ENCODE measurements at regions not wholly inside any gene's neighbourhood (a gene's known extent, or its start where the extent isn't known, plus 50 kb on each side); places are given as distances from the start of the nearest gene placed in this dataset.

GRCh38 chr20:11210611-11211010 lies 536.8 kb upstream of the JAG1 start:
- no peak for DNase-seq (ENCODE audit: low spot score)

GRCh38 chr20:11212272-11212671 lies 538.5 kb upstream of the JAG1 start:
- DNase-seq (ENCODE audit: low spot score) = no peak

- DNase-seq (ENCODE audit: low spot score) = no peak
These were observed 539.1 kb upstream of the JAG1 start for GRCh38 chr20:11212902-11213301.

- no peak for DNase-seq (ENCODE audit: low spot score)
These were observed 540.5 kb upstream of the JAG1 start for GRCh38 chr20:11214256-11214840.

- no peak for DNase-seq (ENCODE audit: low spot score)
These were observed 542.9 kb upstream of the JAG1 start for GRCh38 chr20:11216451-11217314.

GRCh38 chr20:11217326-11218172 lies 543.8 kb upstream of the JAG1 start:
- DNase-seq (ENCODE audit: low spot score) = no peak

GRCh38 chr20:11218173-11218680 lies 544.4 kb upstream of the JAG1 start:
- DNase-seq (ENCODE audit: low spot score) = no peak

- DNase-seq (ENCODE audit: low spot score) = no peak
These were observed 545.4 kb upstream of the JAG1 start for GRCh38 chr20:11219192-11219591.

- DNase-seq (ENCODE audit: low spot score) = no peak
These were observed 547.2 kb upstream of the JAG1 start for GRCh38 chr20:11221046-11221445.

GRCh38 chr20:11222243-11222642 lies 548.4 kb upstream of the JAG1 start:
- DNase-seq (ENCODE audit: low spot score) = no peak

- no peak for DNase-seq (ENCODE audit: low spot score)
These were observed 553.8 kb upstream of the JAG1 start for GRCh38 chr20:11227602-11228001.

- DNase-seq (ENCODE audit: low spot score) = no peak
These were observed 556.0 kb upstream of the JAG1 start for GRCh38 chr20:11229772-11230171.

GRCh38 chr20:11230999-11231398 lies 557.2 kb upstream of the JAG1 start:
- DNase-seq (ENCODE audit: low spot score) = no peak

- DNase-seq (ENCODE audit: low spot score) = no peak
These were observed 558.2 kb upstream of the JAG1 start for GRCh38 chr20:11231742-11232648.

- no peak for DNase-seq (ENCODE audit: low spot score)
These were observed 559.1 kb upstream of the JAG1 start for GRCh38 chr20:11232896-11233295.

GRCh38 chr20:11234181-11234580 lies 560.4 kb upstream of the JAG1 start:
- no peak for DNase-seq (ENCODE audit: low spot score)

- no peak for DNase-seq (ENCODE audit: low spot score)
These were observed 560.8 kb upstream of the JAG1 start for GRCh38 chr20:11234608-11235007.

GRCh38 chr20:11235058-11235457 lies 561.3 kb upstream of the JAG1 start:
- DNase-seq (ENCODE audit: low spot score) = peak; percentile 45

- no peak for DNase-seq (ENCODE audit: low spot score)
These were observed 568.5 kb upstream of the JAG1 start for GRCh38 chr20:11242320-11242719.

GRCh38 chr20:11245431-11245830 lies 571.6 kb upstream of the JAG1 start:
- DNase-seq (ENCODE audit: low spot score) = no peak

- DNase-seq (ENCODE audit: low spot score) = no peak
These were observed 572.5 kb upstream of the JAG1 start for GRCh38 chr20:11246251-11246775.
